Activated CD4-positive, alpha-beta memory T cell treated with anti-CD3 and anti-CD28 coated beads, Interleukin-2, amount 10 ng/mL, durations not matched to agents 7 days and 5 days (primary cell): ENCODE measurements at regions not wholly inside any gene's neighbourhood (a gene's known extent, or its start where the extent isn't known, plus 50 kb on each side); places are given as distances from the start of the nearest gene placed in this dataset.

ENCODE experiments used
- CTCF ChIA-PET: fragments of 350-600 bp; sonication (Branson Sonifier 250); formaldehyde crosslinking; loops from one replicate; lab custom pipeline; 2021; ENCODE audit warnings: antibody characterized with exemption, inconsistent platforms; lab: Charles Lee
- POLR2A ChIA-PET: fragments of 350-600 bp; sonication (Branson Sonifier 250); formaldehyde crosslinking; loops from one replicate; lab custom pipeline; 2021; ENCODE audit warnings: antibody characterized with exemption; lab: Charles Lee
- DNase-seq: peaks from one replicate; pipeline ENCODE4 v3.0.0-alpha.2; 2020
- H3K27ac Mint-ChIP-seq: one replicate; pipeline ENCODE4 v1.8.0; 2021; ENCODE audit warnings: mild to moderate bottlenecking, mixed read lengths
- H3K27me3 Mint-ChIP-seq: one replicate; pipeline ENCODE4 v1.8.0; 2021; ENCODE audit warnings: mixed read lengths
- H3K36me3 Mint-ChIP-seq: one replicate; pipeline ENCODE4 v1.8.0; 2021; ENCODE audit warnings: low read depth, mixed read lengths
- H3K4me1 Mint-ChIP-seq: one replicate; pipeline ENCODE4 v1.8.0; 2021; ENCODE audit warnings: mixed read lengths
- H3K4me3 Mint-ChIP-seq: one replicate; pipeline ENCODE4 v1.8.0; 2021; ENCODE audit warnings: mild to moderate bottlenecking, mixed read lengths
- H3K9me3 Mint-ChIP-seq: one replicate; pipeline ENCODE4 v1.8.0; 2021; ENCODE audit warnings: mixed read lengths

GRCh38 chr18:44048435-44048834 is 632.3 kb upstream of the SETBP1 start:
- Mint-ChIP-seq H3K4me3 (no peak overlapping the region), H3K27me3 (no peaks in the 10 kb centered on the region), H3K27ac (no peak overlapping the region), H3K4me1 (no peaks in the 10 kb centered on the region), H3K36me3 (no peaks in the 10 kb centered on the region), H3K9me3 (no peaks in the 10 kb centered on the region)
- DNase-seq = no peak
- CTCF ChIA-PET = no interaction called here
- POLR2A ChIA-PET = no interaction called here

DNA sequence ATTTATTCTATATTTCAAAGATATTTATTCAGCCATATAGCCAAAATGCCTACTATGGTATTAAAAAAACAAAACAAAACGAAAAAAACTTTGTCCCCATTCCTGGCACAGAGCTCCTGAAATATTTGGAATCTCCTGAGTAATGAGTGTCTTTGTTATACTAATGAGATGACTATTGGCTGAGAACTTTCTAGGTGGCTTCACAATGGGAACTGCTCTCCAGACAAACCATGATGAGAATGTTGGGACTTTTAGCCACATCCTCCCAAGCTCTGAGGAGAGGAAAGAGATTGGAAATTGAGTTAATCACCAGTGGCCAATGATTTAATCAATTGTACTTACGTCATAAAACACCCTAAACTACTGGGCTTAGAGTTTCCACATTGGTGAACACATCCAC is 631.8 kb upstream of the SETBP1 start:
- DNase-seq = no peak
- ChIA-PET CTCF (no interaction called here), POLR2A (no interaction called here)
- no peak overlapping the region for H3K4me3 Mint-ChIP-seq
- H3K4me1 Mint-ChIP-seq = no peaks in the 10 kb centered on the region
- no peak overlapping the region for H3K27ac Mint-ChIP-seq
- H3K9me3 Mint-ChIP-seq = no peaks in the 10 kb centered on the region
- H3K36me3 Mint-ChIP-seq = no peaks in the 10 kb centered on the region
- H3K27me3 Mint-ChIP-seq = no peaks in the 10 kb centered on the region

DNA sequence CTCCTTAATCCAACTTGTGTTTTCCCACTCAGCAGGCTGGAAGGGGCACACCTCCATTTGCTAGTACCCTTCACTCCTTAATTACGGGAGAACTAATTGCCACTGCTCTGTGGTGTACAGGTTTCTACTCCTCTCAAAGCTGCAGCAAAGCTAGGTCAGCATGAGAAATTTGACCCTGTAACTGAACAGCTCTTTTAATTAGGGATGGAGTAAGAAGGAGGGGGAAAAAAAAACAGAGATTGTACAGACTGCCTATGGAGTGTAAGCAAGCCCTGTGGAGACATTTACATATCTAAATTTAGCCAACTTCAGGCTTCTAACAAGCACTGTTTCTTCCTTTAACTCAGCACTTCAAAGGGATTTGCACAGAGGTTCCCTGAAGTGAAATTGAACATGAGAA is 629.7 kb upstream of the SETBP1 start:
- POLR2A ChIA-PET = no interaction called here
- no peaks in the 10 kb centered on the region for H3K9me3 Mint-ChIP-seq
- no peak overlapping the region for H3K27ac Mint-ChIP-seq
- CTCF ChIA-PET = no interaction called here
- no peak overlapping the region for H3K4me3 Mint-ChIP-seq
- no peaks in the 10 kb centered on the region for H3K27me3 Mint-ChIP-seq
- DNase-seq = no peak
- no peaks in the 10 kb centered on the region for H3K36me3 Mint-ChIP-seq
- no peaks in the 10 kb centered on the region for H3K4me1 Mint-ChIP-seq

GRCh38 chr18:44054514-44054913 is 626.2 kb upstream of the SETBP1 start:
- ChIA-PET CTCF (no interaction called here), POLR2A (no interaction called here)
- DNase-seq = no peak
- H3K27me3 Mint-ChIP-seq = no peaks in the 10 kb centered on the region
- H3K4me3 Mint-ChIP-seq = no peak overlapping the region
- no peaks in the 10 kb centered on the region for H3K9me3 Mint-ChIP-seq
- no peak overlapping the region for H3K27ac Mint-ChIP-seq
- H3K4me1 Mint-ChIP-seq = no peaks in the 10 kb centered on the region
- H3K36me3 Mint-ChIP-seq = no peaks in the 10 kb centered on the region

DNA sequence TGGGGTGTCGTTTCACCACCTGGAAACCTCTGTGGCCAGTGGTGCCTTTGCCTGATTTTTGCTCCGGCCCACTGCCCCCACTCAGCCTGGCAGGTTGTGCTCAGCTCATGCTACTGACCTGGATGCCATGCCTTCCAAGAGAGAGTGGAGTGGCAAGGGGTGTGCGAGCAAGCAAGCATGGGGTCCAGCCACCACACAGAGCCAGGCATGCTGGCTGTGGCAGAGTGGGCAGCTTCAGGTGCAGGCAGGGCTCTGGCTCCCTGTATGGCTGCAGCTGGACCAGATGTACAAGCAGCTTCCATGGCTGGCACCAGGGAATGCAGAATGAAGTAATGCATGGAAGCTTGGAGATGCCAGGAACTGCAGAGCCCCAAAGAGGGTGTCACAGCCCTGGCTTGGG is 620.5 kb upstream of the SETBP1 start:
- Mint-ChIP-seq H3K27me3 (no peaks in the 10 kb centered on the region), H3K9me3 (no peaks in the 10 kb centered on the region), H3K4me3 (no peak overlapping the region), H3K36me3 (no peaks in the 10 kb centered on the region), H3K4me1 (no peaks in the 10 kb centered on the region), H3K27ac (no peak overlapping the region)
- CTCF ChIA-PET = no interaction called here
- POLR2A ChIA-PET = no interaction called here
- DNase-seq = no peak

- Mint-ChIP-seq H3K9me3 (no peaks in the 10 kb centered on the region), H3K4me1 (no peaks in the 10 kb centered on the region), H3K36me3 (no peaks in the 10 kb centered on the region), H3K27me3 (no peaks in the 10 kb centered on the region), H3K27ac (no peak overlapping the region), H3K4me3 (no peak overlapping the region)
- ChIA-PET CTCF (no interaction called here), POLR2A (no interaction called here)
- DNase-seq = no peak
Measured at GRCh38 chr18:44061438-44061837, 619.2 kb upstream of the SETBP1 start.

- no peaks in the 10 kb centered on the region for H3K9me3 Mint-ChIP-seq
- DNase-seq = no peak
- no peak overlapping the region for H3K4me3 Mint-ChIP-seq
- no peak overlapping the region for H3K27ac Mint-ChIP-seq
- POLR2A ChIA-PET = no interaction called here
- H3K27me3 Mint-ChIP-seq = no peaks in the 10 kb centered on the region
- H3K36me3 Mint-ChIP-seq = no peaks in the 10 kb centered on the region
- H3K4me1 Mint-ChIP-seq = no peaks in the 10 kb centered on the region
- CTCF ChIA-PET = no interaction called here
Measured at GRCh38 chr18:44062345-44062744, 618.3 kb upstream of the SETBP1 start.

GRCh38 chr18:44065206-44065605 is 615.5 kb upstream of the SETBP1 start:
- Mint-ChIP-seq H3K4me1 (no peaks in the 10 kb centered on the region), H3K4me3 (no peak overlapping the region), H3K36me3 (no peaks in the 10 kb centered on the region), H3K9me3 (no peaks in the 10 kb centered on the region), H3K27me3 (no peaks in the 10 kb centered on the region), H3K27ac (no peak overlapping the region)
- ChIA-PET POLR2A (no interaction called here), CTCF (no interaction called here)
- no peak for DNase-seq

- ChIA-PET CTCF (no interaction called here), POLR2A (no interaction called here)
- Mint-ChIP-seq H3K27ac (no peak overlapping the region), H3K4me3 (no peak overlapping the region), H3K4me1 (no peaks in the 10 kb centered on the region), H3K36me3 (no peaks in the 10 kb centered on the region), H3K27me3 (no peaks in the 10 kb centered on the region), H3K9me3 (no peaks in the 10 kb centered on the region)
- DNase-seq = no peak
Measured at GRCh38 chr18:44066541-44066940, 614.1 kb upstream of the SETBP1 start.

DNA sequence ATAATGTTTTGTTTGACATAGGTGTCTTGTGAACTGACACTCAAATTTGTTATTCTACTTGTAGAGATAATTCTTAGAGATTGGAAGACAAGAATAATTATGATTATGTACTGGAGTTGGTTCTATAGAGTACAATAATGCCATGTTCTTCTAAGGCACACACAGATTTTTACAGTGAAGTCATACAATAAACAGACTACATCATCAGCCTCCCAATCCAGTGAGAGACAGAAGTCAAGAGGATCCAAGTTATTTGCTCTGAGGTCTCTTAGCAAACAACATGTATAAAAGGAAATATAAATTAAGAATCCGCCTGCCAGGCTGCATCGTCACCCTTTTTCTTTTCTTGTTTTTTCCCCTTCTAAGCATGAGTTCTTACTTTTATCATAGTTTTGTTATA is 613.5 kb upstream of the SETBP1 start:
- no peak overlapping the region for H3K4me3 Mint-ChIP-seq
- ChIA-PET POLR2A (no interaction called here), CTCF (no interaction called here)
- H3K27me3 Mint-ChIP-seq = no peaks in the 10 kb centered on the region
- H3K27ac Mint-ChIP-seq = no peak overlapping the region
- no peak for DNase-seq
- no peaks in the 10 kb centered on the region for H3K36me3 Mint-ChIP-seq
- no peaks in the 10 kb centered on the region for H3K9me3 Mint-ChIP-seq
- H3K4me1 Mint-ChIP-seq = no peaks in the 10 kb centered on the region

DNA sequence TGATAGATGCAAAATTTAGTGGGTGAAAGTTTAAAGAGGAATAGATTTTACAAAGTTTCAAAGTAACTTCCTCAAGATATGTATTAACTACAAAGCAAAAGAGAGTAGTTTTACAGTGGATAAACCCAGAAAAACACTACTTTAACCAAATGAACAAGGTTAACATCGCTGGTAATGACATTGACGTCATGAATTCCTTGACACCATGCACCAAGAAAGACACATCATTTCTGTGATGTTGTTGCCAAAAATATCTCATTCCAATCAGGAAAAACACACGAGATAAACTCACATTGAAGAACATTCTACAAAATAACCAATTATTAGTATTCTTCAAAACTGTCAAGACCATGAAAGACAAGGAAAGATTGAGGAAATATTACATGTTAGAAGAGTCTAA is 605.6 kb upstream of the SETBP1 start:
- Mint-ChIP-seq H3K27me3 (no peaks in the 10 kb centered on the region), H3K36me3 (no peaks in the 10 kb centered on the region), H3K9me3 (no peaks in the 10 kb centered on the region), H3K4me3 (no peak overlapping the region), H3K4me1 (no peaks in the 10 kb centered on the region), H3K27ac (no peak overlapping the region)
- ChIA-PET CTCF (no interaction called here), POLR2A (no interaction called here)
- no peak for DNase-seq

- Mint-ChIP-seq H3K36me3 (no peaks in the 10 kb centered on the region), H3K27ac (no peak overlapping the region), H3K4me3 (no peak overlapping the region), H3K9me3 (no peaks in the 10 kb centered on the region), H3K4me1 (no peaks in the 10 kb centered on the region), H3K27me3 (no peaks in the 10 kb centered on the region)
- ChIA-PET POLR2A (no interaction called here), CTCF (no interaction called here)
- no peak for DNase-seq
Measured at GRCh38 chr18:44079606-44080005, 601.1 kb upstream of the SETBP1 start.

GRCh38 chr18:44080054-44080453 is 600.6 kb upstream of the SETBP1 start:
- POLR2A ChIA-PET = no interaction called here
- CTCF ChIA-PET = no interaction called here
- no peaks in the 10 kb centered on the region for H3K36me3 Mint-ChIP-seq
- H3K4me1 Mint-ChIP-seq = no peaks in the 10 kb centered on the region
- no peak overlapping the region for H3K4me3 Mint-ChIP-seq
- no peak overlapping the region for H3K27ac Mint-ChIP-seq
- H3K27me3 Mint-ChIP-seq = no peaks in the 10 kb centered on the region
- H3K9me3 Mint-ChIP-seq = no peaks in the 10 kb centered on the region
- DNase-seq = no peak

DNA sequence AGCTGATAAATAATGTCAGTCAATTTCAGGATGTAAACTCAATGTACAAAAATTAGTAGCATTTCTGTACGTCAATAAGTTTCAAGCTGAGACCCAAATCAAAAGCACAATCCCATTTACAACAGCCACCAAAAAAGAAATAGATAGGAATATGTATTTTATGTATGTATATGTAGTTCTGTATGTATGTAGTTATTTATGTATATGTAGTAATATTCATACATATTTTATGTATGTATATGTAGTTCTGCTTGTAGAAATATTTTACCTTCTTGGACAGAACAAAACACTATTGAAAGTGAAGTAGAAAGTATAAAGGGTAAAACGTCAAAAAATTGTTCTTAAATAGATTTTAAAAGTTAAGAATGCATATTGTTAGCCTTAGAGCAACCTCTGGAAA is 591.0 kb upstream of the SETBP1 start:
- no peaks in the 10 kb centered on the region for H3K36me3 Mint-ChIP-seq
- no peak overlapping the region for H3K27ac Mint-ChIP-seq
- no peaks in the 10 kb centered on the region for H3K4me1 Mint-ChIP-seq
- no peak for DNase-seq
- H3K4me3 Mint-ChIP-seq = no peak overlapping the region
- H3K27me3 Mint-ChIP-seq = no peaks in the 10 kb centered on the region
- H3K9me3 Mint-ChIP-seq = no peaks in the 10 kb centered on the region
- ChIA-PET POLR2A (no interaction called here), CTCF (no interaction called here)

GRCh38 chr18:44090453-44090852 is 590.2 kb upstream of the SETBP1 start:
- ChIA-PET POLR2A (no interaction called here), CTCF (no interaction called here)
- no peak overlapping the region for H3K27ac Mint-ChIP-seq
- H3K36me3 Mint-ChIP-seq = no peaks in the 10 kb centered on the region
- no peaks in the 10 kb centered on the region for H3K4me1 Mint-ChIP-seq
- no peaks in the 10 kb centered on the region for H3K27me3 Mint-ChIP-seq
- H3K9me3 Mint-ChIP-seq = peaks cover 3% of the 10 kb centered on the region
- no peak for DNase-seq
- H3K4me3 Mint-ChIP-seq = no peak overlapping the region
